Fibroblast of villous mesenchyme (primary cell): ENCODE measurements at regions not wholly inside any gene's neighbourhood (a gene's known extent, or its start where the extent isn't known, plus 50 kb on each side); places are given as distances from the start of the nearest gene placed in this dataset.
A peak's percentile ranks its signal among the peaks of the same experiment; 100 is the strongest.

Experiments
- DNase-seq: peaks from one replicate; pipeline ENCODE4 v3.0.0-alpha.2; 2010; ENCODE audit warnings: low read depth
- H3K4me3 ChIP-seq: 2 replicates; pipeline ENCODE4 v1.5.1; 2011; ENCODE audit warnings: low read depth, mild to moderate bottlenecking, low read length
- TF ChIP-seq, protein P1 (sequence below): IDR thresholded peaks from 2 replicates; pipeline ENCODE4 v1.5.1; 2012; ENCODE audit warnings: low read depth, mild to moderate bottlenecking, low read length; ENCODE audit not compliant: insufficient read depth

- TF ChIP-seq, protein P1, sequence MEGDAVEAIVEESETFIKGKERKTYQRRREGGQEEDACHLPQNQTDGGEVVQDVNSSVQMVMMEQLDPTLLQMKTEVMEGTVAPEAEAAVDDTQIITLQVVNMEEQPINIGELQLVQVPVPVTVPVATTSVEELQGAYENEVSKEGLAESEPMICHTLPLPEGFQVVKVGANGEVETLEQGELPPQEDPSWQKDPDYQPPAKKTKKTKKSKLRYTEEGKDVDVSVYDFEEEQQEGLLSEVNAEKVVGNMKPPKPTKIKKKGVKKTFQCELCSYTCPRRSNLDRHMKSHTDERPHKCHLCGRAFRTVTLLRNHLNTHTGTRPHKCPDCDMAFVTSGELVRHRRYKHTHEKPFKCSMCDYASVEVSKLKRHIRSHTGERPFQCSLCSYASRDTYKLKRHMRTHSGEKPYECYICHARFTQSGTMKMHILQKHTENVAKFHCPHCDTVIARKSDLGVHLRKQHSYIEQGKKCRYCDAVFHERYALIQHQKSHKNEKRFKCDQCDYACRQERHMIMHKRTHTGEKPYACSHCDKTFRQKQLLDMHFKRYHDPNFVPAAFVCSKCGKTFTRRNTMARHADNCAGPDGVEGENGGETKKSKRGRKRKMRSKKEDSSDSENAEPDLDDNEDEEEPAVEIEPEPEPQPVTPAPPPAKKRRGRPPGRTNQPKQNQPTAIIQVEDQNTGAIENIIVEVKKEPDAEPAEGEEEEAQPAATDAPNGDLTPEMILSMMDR: no peak
- no peak overlapping the region for H3K4me3 ChIP-seq
- DNase-seq: peak; percentile 38
Observed at GRCh38 chr2:7292154-7292691, 375.0 kb downstream of the RNF144A start.

DNA sequence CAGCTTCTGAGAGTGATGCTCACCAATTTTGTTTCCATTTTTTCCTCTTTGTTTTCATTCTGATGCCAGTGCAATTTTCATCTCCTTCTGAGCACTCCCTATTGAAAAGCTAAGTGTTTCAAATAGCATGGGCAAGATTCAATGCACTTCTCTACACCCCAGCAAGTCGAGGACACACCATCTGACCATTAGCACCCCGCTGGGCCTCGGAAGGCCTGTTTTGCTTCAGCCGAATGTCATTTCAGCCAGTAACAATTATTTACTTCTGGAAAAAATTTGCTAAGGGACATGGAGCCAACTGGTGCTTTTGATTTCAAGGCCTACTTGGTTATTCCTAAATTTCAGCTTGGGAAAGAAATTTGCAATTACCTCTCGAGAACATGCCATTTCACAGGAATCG is 392.4 kb downstream of the RNF144A start:
- no peak for DNase-seq
- H3K4me3 ChIP-seq: no peak overlapping the region
- TF ChIP-seq, protein P1: no peak

DNA sequence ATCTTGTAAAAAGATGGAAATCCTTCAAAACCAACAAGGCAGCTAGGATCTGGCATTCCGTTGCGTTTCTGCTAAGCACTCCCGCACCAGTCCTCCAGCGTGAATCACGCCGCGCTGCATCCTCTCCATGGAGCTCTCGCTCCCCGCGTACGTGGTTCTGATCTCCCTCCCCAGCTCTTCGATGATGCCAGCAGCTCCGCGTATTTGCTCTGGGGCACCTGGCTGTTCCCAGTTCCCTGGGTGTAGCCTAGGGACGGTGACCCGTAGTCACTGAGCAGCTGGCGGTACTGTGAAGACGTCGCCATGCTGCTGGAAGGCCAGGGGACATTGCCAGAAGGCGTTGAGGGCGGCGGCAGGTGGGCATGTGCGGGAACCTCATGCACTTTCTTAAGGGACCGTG is 407.5 kb downstream of the RNF144A start:
- TF ChIP-seq, protein P1: no peak
- no peak overlapping the region for H3K4me3 ChIP-seq
- DNase-seq: no peak

GRCh38 chr2:7325186-7325585 is 408.0 kb downstream of the RNF144A start:
- H3K4me3 ChIP-seq: no peak overlapping the region
- TF ChIP-seq, protein P1: no peak
- DNase-seq: no peak

GRCh38 chr2:7329465-7329864 is 412.3 kb downstream of the RNF144A start:
- no peak for DNase-seq
- no peak overlapping the region for H3K4me3 ChIP-seq
- TF ChIP-seq, protein P1: no peak

DNA sequence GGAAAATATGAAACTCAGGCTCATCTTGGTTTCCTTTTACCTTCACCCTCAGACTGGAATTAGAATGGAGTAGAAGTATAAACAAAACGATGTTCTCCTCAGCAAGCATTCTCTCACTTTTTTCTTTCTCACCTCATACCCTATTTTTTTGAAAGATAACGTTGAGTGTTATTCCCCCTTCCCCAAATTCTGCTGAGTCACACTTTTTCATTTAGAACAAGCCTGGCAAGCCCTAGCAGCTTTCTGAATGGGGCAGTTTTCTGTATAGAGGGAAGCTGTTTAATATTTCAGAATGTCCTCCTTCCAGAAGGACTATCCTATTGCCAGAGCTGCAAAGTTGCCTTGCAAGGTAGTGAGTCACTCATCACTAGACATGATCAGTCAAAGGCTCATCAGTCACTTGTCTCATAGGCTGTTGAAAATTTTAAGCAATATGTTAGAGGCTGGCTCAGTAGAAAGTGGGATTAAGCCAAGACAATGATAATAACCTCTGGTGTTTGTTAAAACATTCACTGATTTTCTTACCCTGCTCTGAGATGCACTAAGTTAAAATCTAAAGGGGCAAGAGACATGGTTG is 416.1 kb downstream of the RNF144A start:
- DNase-seq: no peak
- TF ChIP-seq, protein P1: no peak
- no peak overlapping the region for H3K4me3 ChIP-seq

DNA sequence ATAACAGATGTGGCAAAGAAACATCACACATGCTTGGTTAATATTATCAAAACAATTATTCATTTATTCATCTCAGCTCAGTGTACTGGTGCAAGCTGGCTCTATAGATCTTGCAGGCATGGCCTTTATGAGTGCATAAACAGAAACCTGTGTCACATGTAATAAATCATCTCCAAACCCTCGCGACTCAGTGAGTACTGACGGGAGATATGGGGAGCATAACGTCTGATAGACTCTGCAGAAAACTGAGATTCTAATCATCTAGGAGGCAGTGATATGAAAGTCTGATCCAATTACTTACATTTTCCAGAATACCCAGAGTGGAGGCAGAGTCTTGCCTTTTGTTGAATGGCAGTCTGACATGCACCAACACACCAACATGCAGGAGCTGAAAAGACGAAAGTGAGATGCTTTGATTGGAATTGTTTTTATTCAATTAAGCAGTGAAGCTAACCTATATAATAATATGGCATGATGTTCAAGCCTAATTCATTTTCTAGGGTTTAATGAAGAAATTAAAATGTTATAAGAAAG is 416.8 kb downstream of the RNF144A start:
- DNase-seq: no peak
- TF ChIP-seq, protein P1: no peak
- H3K4me3 ChIP-seq: no peak overlapping the region
